SH-SY5Y (cell line): ENCODE measurements at regions not wholly inside any gene's neighbourhood (a gene's known extent, or its start where the extent isn't known, plus 50 kb on each side); places are given as distances from the start of the nearest gene placed in this dataset.

Source experiments
- GATA2 ChIP-seq: IDR thresholded peaks from 2 replicates; pipeline ENCODE4 v1.6.1; 2011; ENCODE audit warnings: mild to moderate bottlenecking, low read depth, low read length
- GATA3 ChIP-seq: IDR thresholded peaks from 2 replicates; pipeline ENCODE4 v1.6.1; 2011; ENCODE audit warnings: low read depth, mild to moderate bottlenecking, low read length, moderate library complexity

DNA sequence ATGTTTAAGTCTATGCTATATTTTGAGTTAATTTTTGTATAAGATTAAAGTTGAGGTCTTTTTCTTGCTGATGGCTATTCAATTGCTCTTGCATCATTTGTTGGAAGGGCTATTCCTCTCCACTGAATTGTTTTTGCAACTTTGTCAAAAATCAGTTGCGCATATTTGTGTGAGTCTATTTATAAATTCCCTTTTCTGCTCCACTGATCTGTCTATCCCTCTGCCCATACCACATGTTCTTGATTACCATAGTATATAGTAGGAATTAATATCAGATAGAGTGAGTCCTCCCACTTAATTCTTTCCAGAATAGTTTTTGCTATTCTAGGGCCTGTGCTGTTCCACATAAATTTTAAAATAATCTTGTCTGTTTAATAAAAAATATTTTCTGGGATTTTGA is 152.4 kb upstream of the ADCY1 start:
- no peak for TF ChIP-seq GATA2
- TF ChIP-seq GATA3: no peak

DNA sequence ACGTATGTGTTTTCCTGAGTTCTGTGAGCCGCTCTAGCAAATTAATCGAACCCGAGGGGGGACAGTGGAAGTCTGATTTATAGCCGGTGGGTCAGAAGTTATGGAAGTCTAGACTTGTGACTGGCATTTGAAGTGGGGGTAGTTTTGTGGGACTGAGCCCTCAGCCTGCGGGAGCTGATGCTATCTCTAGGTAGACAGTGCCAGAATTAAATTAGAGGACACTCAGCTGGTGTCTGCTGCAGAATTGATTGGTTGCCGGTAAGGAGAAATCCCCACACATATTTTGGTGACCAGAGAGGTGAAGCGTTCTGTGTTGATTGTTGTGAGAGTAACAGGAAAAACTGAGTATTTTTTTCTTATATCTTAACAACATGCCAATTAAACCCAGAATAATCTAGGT is 143.8 kb upstream of the ADCY1 start:
- TF ChIP-seq GATA2: peak; percentile 98
- peak; percentile 94 for TF ChIP-seq GATA3

DNA sequence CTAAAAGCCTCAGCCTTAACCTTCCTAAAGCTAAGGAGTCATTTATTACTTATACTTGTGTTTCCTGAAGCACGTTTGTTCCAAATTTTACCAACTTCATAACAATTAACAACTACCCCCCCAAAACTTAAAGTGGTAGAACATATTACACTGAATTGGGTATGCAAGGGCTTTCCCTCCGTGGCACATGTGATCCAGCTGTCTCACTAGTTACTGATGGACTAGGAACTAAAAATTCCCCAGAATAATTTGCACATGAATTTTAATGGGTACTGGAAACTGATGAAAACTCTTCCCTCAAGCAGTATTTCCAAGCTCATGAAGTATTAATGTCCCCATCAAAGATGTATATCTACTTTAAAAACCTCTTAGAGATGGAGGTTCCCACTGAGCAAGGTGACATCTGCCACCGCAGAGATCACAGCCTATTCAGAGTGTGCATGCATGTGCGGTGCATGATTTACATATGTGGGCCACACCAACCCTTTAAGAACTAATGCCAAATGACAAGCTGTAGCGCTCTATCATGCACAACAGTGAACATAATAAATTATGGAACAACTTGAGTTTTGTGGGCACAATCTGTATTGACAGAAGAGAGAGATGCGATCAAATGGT is 139.9 kb upstream of the ADCY1 start:
- TF ChIP-seq GATA3 (no peak), GATA2 (no peak)

DNA sequence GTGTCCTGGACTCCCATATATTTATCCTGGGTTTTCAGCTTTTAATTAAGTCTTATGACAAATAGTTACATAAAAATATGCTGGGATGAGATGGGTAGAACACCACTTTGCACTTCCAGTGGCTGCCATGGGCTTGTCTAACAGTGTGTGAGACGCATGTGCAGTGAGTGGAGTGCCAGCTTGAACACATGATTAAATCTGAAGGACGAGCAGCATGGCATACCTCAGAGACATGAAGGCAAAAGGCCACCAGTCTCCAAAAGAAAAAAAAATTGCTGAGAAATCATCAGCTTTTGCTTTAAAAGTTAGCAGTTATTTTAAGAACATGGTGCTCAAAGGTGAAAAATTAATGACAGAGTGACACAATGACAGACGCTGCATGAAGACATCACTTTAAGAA is 139.0 kb upstream of the ADCY1 start:
- no peak for TF ChIP-seq GATA3
- no peak for TF ChIP-seq GATA2

DNA sequence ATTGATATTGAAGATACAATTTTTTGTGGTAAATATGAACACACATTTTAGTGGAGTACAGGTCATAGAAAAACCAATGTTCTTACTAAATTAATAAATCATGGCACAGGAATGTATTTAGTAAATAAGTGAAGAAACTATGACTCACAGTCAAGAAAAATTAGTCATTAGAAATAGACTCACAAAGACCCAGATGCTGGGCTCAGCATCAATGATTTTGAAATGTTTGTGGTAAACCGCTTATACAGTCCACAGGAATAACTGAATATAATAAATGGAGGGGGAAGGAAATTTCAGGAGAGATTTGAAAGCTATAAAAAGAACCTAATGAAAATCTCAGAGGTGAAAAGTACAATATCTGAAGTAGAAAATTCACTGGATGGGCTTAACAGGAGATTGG is 138.3 kb upstream of the ADCY1 start:
- TF ChIP-seq GATA2 (no peak), GATA3 (no peak)

DNA sequence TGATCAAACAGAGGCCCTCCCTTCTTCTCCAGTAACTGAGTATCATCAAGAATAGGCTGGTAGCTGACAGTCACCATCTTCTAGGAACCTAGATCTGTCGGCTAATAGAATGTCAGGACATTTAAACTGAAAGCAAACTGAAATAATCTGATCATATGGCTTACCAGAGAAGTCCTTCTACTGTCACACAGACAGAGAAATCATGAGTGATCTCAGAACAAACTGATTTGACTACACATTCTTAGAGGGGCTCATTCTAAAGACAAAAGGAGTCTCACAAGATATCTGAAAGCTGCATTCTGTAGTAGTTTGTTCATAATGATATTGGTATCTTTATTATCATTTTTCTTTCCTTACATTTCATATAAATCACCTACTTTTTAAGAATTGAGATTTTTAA is 130.9 kb upstream of the ADCY1 start:
- TF ChIP-seq GATA3 (no peak), GATA2 (no peak)

DNA sequence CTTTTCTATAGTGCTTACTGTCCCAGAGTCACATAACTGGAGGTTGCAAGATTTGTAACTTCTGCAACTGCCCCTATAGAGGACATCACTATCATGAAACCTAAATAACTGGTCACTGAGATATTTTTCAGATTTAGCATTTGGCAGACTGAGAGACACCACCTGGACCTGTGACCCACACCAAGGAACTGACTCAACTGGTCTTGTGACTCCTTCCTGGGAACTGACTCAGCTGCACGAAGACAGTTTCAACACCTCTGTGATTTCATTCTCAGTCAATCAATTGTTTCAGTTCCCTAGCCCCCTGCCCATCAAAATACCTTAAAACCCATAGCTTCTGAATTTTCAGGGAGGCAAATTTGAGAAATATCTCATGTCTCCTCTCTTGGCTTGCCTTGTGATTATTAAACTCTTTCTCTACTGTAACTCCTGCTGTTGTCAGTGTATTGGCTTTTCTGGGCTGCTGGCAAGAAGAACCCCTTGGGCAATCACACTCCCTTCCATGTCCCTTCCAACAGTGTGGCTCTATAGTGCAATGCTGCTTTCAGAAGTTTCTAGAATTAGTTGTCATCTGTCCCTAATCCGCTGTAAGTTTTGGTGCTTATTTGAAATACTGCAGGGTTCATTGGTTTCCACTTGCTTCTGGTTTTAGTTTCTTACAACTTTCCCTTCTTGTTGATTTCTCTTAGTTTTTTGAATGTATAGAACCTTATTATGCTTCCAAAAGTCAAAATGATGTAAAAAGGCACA is 127.8 kb upstream of the ADCY1 start:
- TF ChIP-seq GATA2: no peak
- no peak for TF ChIP-seq GATA3

DNA sequence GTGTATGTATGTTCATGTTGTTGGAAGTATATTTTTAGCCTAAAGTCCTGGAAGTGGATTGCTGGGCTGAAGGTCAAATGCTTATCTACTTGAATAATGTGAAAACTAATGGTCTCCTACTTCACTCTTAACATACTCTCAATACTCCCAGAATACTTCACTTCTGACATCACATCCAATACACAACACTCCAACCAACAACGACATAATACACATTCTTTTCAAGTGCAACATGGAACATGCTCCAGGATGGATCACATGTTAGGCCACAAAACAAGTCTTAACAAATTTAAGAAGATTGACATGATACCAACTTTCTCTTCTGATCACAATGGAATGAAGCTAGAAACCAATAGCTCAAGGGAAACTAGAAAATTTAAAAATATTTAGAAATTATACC is 126.9 kb upstream of the ADCY1 start:
- TF ChIP-seq GATA3 (no peak), GATA2 (no peak)

DNA sequence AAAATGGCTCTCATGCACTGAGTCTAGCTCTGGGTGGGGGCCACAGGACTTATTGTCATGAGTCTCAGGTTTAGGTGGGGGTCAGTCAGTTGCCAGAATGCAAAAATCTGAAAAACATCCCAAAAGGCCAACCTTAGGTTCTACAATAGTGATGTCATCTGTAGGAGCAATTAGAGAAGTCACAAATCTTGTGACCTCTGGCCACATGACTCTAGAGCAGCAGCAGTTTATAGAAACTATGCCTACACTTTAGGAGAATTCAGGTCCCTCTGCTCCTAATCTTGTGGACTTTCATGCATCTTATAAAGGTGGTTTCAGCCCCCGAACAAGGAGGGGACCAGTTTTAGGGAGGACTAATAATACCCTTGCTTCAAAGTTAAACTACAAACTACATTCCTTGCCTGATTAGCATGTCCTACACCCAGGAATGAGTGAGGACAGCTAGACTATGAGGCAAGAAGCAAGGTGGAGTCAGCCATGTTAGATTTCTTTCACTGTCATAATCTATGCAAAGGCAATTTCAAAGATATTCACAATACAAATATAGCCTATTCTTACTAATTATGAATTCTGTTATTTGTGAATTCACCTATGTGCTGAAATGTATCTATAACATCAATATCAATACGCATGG is 123.5 kb upstream of the ADCY1 start:
- TF ChIP-seq GATA3 (no peak), GATA2 (no peak)

DNA sequence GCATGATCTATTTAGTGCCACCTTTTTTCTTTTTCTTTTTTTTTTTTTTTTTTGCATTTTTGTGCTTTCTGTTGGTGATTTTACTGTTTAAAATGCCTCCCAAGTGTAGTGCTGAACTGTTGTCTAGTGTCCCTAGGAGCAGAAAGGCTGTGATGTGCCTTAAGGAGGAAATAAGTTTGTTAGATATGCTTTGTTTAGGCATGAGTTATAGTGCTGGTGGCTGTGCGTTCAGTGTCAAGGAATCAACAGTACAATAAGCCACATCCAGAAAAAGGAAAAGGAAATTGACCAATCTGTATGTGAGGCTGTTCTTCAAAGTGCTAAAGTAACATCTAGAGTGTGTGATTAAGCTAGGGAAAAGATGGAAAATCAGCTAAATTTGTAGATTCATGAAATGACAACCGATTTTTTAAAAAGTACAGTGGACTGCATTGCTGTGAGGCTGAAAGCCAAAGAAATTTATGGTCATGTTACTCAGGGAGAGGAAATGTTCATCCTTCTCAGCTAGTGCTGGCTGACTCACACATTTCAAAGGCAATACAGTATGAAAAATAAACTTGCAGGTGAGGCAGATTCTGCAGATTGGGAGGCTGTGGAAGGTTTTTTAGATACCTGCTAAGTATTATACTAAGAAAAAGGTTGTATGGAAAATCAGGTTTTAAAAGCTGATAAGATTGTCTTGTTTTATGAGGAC is 122.7 kb upstream of the ADCY1 start:
- TF ChIP-seq GATA3 (no peak), GATA2 (no peak)

DNA sequence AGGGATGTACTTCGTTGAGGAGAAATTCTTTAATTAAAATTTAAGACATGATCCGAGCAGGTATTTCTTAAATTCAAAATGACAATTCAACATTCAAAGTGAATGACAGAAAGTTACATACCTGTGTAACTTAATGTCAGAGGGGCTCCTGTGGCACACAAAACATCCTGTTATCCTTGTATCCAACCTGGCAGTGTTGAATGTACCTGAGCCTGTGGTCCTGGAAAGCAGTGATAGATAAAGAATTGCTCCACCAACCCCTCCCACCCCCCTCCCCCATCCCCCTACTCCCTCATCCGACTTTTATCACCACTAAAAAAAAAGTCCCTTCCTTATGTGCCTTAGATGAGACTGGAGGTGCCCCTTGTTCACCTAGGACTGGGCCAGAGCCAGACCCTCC is 119.4 kb upstream of the ADCY1 start:
- TF ChIP-seq GATA2 (no peak), GATA3 (no peak)

DNA sequence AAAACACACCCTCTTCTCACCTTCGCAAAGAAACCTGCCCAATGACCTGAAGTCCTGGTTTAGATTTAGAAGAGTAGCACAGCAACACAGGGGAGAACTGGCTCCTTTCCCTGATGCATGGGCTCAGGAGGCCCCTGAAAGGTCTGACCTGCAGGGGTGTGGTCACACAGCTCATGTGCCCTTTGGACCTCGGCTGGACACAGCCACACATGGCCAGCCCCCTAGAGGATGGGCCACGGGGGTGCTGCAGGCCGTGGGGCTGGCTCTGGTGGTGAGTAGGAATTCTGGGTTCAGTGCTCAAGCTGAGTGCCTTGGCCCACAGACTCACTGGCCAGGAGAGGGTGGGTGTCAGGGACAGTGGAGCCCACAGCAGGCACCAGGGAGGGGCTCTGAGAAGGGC is 118.5 kb upstream of the ADCY1 start:
- no peak for TF ChIP-seq GATA2
- no peak for TF ChIP-seq GATA3

DNA sequence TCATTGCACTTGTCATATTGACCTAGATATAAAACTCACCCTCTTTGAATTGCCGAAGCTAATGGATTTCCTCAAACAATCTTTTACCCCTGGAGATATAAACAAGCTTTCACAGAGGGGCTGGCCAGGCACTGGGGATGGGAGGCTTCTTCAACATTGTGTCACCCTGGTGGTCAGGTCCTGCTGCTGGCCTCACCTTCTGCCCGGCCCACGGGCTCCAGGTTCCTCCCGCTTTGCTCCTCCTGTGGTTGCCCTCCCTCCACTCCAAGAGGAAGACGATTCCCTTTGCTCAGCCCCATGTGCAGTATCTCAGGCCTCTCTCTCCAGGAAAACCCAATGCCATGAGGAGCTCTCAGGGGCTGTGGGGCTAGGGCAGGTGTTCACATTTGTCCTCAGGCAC is 118.1 kb upstream of the ADCY1 start:
- no peak for TF ChIP-seq GATA2
- no peak for TF ChIP-seq GATA3

DNA sequence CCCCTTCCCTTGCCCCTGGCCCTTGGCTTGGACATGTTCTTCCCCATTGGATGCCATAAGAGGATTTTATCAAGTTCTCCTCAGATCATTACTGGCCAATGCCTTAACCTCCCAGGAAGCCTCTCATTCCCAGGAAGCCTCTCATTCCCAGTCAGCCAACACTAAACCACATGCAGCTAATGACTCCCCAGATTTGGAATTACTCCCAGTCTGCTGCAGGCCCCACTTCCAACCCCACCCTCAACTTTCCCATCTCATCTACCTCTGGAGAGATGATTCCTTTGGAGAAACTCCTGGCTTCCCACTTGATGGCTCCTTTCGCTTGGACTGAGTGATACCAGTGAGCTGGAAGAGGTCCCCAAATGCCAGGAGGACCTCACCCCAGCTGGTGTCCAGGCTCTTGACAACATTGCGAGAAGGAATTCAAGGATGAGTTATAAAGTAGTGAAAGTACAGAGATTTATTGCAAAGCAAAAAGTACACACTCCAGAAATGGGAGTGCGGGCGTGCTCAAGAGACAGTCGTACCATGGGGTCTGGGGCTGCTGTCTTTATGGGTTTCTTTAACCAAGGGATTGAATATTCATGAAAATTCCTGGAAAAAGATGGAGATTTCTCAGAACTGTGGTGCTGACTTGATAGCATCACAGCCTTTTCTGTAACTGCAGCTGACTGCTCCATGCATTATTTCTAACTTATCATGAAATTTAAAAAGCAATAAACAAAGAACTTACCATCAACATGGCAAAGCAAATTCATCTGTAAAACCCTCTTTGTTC is 117.2 kb upstream of the ADCY1 start:
- no peak for TF ChIP-seq GATA2
- TF ChIP-seq GATA3: no peak

DNA sequence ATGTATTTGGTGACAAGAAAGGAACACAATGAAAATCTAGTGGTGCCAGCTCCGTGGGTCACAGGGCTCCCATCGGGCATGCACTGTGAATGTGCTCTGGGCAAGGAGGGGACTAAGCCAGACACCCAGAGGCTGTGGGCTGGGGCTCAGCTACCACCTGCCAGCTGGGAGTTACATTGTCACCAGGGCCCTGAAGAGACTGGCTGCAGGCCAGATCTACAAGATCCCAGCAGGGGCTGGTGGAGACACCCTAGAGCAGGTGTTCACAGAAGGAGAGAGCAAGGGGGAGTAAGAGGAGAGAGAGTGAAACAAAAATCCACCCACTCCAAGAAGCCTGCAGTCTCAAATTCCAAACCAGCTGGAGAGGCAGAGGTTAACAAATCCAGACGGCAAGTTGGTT is 116.6 kb upstream of the ADCY1 start:
- TF ChIP-seq GATA2: no peak
- no peak for TF ChIP-seq GATA3

DNA sequence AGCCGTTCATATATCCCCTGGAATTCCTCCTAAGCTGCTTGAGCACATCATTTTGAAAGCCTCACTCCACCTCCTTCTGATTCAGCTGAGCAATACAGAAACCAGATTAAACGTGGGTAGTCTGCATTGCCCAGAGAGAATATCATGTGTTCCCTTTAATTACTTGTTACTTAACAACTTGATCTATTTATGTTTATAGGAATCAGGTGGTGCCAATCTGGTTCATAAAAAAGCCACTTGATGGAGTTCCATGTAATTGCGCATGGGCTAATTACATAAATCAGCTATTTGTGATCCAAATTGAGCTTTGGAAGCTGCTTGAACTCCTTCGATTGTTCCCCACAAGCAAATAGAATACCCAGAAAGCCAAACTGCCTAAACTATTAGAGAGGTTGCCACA is 114.7 kb upstream of the ADCY1 start:
- no peak for TF ChIP-seq GATA2
- no peak for TF ChIP-seq GATA3
